ENCODE measurements at regions not wholly inside any gene's neighbourhood (a gene's known extent, or its start where the extent isn't known, plus 50 kb on each side); places are given as distances from the start of the nearest gene placed in this dataset.
"Not testable (repeated sequence)": the region's sequence is repeated elsewhere in the genome, so short reads cannot be mapped to it uniquely, and the experiment has no call there.

DNA sequence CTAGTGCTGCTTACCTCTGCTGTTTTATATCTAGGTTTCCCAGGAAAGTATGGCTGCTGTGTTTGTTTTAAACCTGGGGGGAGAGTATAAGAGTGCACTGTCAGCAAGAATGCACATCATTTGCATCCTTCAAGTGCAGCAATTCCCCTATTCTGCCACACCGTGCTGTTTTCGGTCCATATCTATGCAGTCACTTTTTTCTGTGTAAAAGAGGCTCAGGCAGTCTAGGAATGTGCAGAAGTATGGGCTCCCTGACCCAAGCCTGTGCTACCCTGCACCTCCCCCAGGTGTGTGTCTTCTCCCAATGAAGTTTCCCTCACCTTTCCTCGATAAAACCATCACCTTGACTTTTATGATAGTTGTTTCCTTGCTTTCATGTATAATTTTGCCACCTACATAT, 338.2 kb upstream of the NBPF12 start:
- TF ChIP-seq, protein P1, sequence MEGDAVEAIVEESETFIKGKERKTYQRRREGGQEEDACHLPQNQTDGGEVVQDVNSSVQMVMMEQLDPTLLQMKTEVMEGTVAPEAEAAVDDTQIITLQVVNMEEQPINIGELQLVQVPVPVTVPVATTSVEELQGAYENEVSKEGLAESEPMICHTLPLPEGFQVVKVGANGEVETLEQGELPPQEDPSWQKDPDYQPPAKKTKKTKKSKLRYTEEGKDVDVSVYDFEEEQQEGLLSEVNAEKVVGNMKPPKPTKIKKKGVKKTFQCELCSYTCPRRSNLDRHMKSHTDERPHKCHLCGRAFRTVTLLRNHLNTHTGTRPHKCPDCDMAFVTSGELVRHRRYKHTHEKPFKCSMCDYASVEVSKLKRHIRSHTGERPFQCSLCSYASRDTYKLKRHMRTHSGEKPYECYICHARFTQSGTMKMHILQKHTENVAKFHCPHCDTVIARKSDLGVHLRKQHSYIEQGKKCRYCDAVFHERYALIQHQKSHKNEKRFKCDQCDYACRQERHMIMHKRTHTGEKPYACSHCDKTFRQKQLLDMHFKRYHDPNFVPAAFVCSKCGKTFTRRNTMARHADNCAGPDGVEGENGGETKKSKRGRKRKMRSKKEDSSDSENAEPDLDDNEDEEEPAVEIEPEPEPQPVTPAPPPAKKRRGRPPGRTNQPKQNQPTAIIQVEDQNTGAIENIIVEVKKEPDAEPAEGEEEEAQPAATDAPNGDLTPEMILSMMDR (IDR thresholded peaks at IDR 0.05; ENCODE audit: poor library complexity): not testable (repeated sequence)
- not testable (repeated sequence) for TF ChIP-seq EZH2 (IDR thresholded peaks at IDR 0.05; ENCODE audit: borderline replicate concordance); EZH2phosphoT487 (IDR thresholded peaks at IDR 0.05; ENCODE audit: low read depth, severe bottlenecking, unreplicated experiment)

Data from hepatocyte (in vitro differentiated cells).